ENCODE measurements at regions not wholly inside any gene's neighbourhood (a gene's known extent, or its start where the extent isn't known, plus 50 kb on each side); places are given as distances from the start of the nearest gene placed in this dataset.

DNA sequence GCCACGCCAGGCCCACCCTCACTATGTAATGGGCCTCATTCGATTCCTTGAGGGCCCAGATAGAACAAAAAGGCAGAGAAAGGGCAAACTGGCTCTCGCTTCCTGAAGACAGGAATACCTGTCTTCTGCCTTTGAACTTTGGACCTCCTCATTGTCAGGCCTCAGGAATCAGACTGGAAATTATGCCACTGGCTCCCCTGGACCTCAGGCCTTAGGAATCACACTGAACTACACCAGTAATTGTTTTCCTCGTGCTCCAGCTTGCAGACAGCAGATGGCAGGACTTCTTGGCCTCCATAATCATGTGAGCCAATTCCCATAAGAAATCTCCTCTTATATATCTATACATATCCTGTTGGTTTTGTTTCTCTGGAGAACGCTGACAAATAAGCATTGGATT is 258.6 kb upstream of the KCNG1 start:
- no peak for DNase-seq (ENCODE audit: low spot score in 2 of 2)
- 85 to 87% methylated on average over 5 of the region's 5 CpGs for WGBS, 2 donors
- H3K4me3 ChIP-seq (ENCODE audit: low read depth, poor library complexity, severe bottlenecking): no peak overlapping the region
- intact Hi-C loops (cut with DNase I; ENCODE audit: low total_unique reads): loop anchor here (5.0 kb wide), 1 partner anchor 1471 kb away; no protein-coding TSS in a partner anchor
- TF ChIP-seq, protein P1, sequence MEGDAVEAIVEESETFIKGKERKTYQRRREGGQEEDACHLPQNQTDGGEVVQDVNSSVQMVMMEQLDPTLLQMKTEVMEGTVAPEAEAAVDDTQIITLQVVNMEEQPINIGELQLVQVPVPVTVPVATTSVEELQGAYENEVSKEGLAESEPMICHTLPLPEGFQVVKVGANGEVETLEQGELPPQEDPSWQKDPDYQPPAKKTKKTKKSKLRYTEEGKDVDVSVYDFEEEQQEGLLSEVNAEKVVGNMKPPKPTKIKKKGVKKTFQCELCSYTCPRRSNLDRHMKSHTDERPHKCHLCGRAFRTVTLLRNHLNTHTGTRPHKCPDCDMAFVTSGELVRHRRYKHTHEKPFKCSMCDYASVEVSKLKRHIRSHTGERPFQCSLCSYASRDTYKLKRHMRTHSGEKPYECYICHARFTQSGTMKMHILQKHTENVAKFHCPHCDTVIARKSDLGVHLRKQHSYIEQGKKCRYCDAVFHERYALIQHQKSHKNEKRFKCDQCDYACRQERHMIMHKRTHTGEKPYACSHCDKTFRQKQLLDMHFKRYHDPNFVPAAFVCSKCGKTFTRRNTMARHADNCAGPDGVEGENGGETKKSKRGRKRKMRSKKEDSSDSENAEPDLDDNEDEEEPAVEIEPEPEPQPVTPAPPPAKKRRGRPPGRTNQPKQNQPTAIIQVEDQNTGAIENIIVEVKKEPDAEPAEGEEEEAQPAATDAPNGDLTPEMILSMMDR (IDR thresholded peaks at IDR 0.05): no peak
- TF ChIP-seq POLR2A (IDR thresholded peaks at IDR 0.05): no peak

GRCh38 chr20:51280047-51280446 is 257.1 kb upstream of the KCNG1 start:
- WGBS, 2 donors: 92 to 95% methylated on average over 6 of the region's 6 CpGs
- TF ChIP-seq, protein P1 (IDR thresholded peaks at IDR 0.05): no peak
- TF ChIP-seq POLR2A (IDR thresholded peaks at IDR 0.05): no peak
- no peak overlapping the region for H3K4me3 ChIP-seq (ENCODE audit: low read depth, poor library complexity, severe bottlenecking)
- DNase-seq (ENCODE audit: low spot score in 2 of 2): no peak
- intact Hi-C loops (cut with DNase I; ENCODE audit: low total_unique reads): loop anchor here (5.0 kb wide), 1 partner anchor 1472 kb away; no protein-coding TSS in a partner anchor

DNA sequence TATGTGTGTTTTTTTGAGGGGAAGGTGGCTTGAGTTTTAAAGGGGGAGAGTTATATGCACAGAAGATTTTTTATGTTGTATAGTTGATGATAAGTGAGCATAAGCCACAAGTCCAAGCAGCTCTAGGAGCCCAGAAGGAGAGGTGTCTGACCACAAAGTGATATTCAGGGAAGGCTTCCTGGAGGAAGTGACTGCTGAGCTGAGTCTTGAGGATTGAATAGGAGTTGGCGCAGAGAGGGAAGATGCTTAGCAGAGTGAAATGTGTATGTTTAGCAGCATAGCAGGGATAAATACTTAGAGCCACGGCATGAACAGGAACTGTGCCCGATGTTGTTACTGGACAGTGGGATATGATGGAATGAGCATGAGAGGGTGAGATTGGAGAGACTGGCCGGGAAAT is 255.1 kb upstream of the KCNG1 start:
- WGBS, 2 donors: 89 to 92% methylated on average over 4 of the region's 4 CpGs
- DNase-seq (ENCODE audit: low spot score in 2 of 2): no peak
- intact Hi-C loops (cut with DNase I; ENCODE audit: low total_unique reads): no loop called here
- TF ChIP-seq POLR2A (IDR thresholded peaks at IDR 0.05): no peak
- TF ChIP-seq, protein P1 (IDR thresholded peaks at IDR 0.05): no peak
- no peak overlapping the region for H3K4me3 ChIP-seq (ENCODE audit: low read depth, poor library complexity, severe bottlenecking)

GRCh38 chr20:51276296-51276695 is 253.4 kb upstream of the KCNG1 start:
- 47 to 50% methylated on average over 9 of the region's 9 CpGs for WGBS, 2 donors
- no peak for TF ChIP-seq POLR2A (IDR thresholded peaks at IDR 0.05)
- TF ChIP-seq, protein P1 (IDR thresholded peaks at IDR 0.05): no peak
- no peak overlapping the region for H3K4me3 ChIP-seq (ENCODE audit: low read depth, poor library complexity, severe bottlenecking)
- DNase-seq (ENCODE audit: low spot score in 2 of 2): no peak
- intact Hi-C loops (cut with DNase I; ENCODE audit: low total_unique reads): no loop called here

- no peak for DNase-seq (ENCODE audit: low spot score in 2 of 2)
- intact Hi-C loops (cut with DNase I; ENCODE audit: low total_unique reads): no loop called here
- 29 to 34% methylated on average over 14 of the region's 14 CpGs for WGBS, 2 donors
- TF ChIP-seq, protein P1 (IDR thresholded peaks at IDR 0.05): no peak
- TF ChIP-seq POLR2A (IDR thresholded peaks at IDR 0.05): no peak
- H3K4me3 ChIP-seq (ENCODE audit: low read depth, poor library complexity, severe bottlenecking): no peak overlapping the region
Observed at GRCh38 chr20:51275826-51276225, 252.9 kb upstream of the KCNG1 start.

DNA sequence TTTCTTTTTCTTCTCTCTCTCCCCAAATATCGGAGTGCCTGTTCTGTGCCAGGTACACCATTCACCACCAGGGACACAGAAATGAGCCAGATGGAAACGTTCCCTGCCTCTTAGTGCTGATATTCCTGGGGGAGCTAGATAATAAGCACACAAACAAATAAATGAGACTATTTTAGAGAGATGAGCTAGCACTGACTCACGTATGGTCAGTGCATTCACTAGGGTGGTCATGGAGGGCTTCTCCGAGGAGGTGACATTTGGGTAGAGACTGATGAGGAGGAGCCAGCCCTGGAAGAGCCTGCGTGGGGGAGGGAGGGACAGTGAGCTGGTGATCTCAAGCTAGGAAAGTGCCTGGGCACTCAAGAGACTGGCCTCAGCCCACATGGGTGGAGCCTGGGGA is 252.3 kb upstream of the KCNG1 start:
- intact Hi-C loops (cut with DNase I; ENCODE audit: low total_unique reads): no loop called here
- TF ChIP-seq POLR2A (IDR thresholded peaks at IDR 0.05): no peak
- TF ChIP-seq, protein P1 (IDR thresholded peaks at IDR 0.05): no peak
- no peak for DNase-seq (ENCODE audit: low spot score in 2 of 2)
- 65 to 67% methylated on average over 5 of the region's 5 CpGs for WGBS, 2 donors
- H3K4me3 ChIP-seq (ENCODE audit: low read depth, poor library complexity, severe bottlenecking): no peak overlapping the region

Measured in lower leg skin (tissue), 4 donors.